ENCODE measurements at regions not wholly inside any gene's neighbourhood (a gene's known extent, or its start where the extent isn't known, plus 50 kb on each side); places are given as distances from the start of the nearest gene placed in this dataset.

DNA sequence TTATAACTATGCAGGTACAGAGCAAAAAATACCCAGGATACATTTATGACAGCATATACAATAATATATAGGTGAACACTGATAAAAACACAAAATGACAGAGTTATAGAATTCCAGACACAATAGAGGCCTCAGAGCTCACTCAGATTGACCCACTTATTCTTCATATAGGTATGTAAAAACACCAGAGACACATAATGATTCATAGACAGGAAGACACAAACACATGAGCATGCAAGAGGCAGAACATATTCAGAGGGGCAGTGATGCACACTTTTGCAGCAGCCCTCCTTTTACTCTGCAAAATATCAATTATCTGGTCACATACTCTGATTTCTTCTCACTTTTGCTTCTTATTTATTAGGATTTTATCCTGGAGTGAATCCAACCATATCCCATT, 633.3 kb upstream of the ACVR2A start:
- no peak for DNase-seq (ENCODE audit: low spot score)
- TF ChIP-seq, protein P1, sequence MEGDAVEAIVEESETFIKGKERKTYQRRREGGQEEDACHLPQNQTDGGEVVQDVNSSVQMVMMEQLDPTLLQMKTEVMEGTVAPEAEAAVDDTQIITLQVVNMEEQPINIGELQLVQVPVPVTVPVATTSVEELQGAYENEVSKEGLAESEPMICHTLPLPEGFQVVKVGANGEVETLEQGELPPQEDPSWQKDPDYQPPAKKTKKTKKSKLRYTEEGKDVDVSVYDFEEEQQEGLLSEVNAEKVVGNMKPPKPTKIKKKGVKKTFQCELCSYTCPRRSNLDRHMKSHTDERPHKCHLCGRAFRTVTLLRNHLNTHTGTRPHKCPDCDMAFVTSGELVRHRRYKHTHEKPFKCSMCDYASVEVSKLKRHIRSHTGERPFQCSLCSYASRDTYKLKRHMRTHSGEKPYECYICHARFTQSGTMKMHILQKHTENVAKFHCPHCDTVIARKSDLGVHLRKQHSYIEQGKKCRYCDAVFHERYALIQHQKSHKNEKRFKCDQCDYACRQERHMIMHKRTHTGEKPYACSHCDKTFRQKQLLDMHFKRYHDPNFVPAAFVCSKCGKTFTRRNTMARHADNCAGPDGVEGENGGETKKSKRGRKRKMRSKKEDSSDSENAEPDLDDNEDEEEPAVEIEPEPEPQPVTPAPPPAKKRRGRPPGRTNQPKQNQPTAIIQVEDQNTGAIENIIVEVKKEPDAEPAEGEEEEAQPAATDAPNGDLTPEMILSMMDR (IDR thresholded peaks at IDR 0.05; ENCODE audit: extremely low read depth, insufficient read depth, missing control alignments), result no peak
- in situ Hi-C loops (cut with MboI; ENCODE audit: low pct_unique_long_range_greater_than_20kb, low sequenced_read_pairs, unreplicated experiment), result no loop called here

DNA sequence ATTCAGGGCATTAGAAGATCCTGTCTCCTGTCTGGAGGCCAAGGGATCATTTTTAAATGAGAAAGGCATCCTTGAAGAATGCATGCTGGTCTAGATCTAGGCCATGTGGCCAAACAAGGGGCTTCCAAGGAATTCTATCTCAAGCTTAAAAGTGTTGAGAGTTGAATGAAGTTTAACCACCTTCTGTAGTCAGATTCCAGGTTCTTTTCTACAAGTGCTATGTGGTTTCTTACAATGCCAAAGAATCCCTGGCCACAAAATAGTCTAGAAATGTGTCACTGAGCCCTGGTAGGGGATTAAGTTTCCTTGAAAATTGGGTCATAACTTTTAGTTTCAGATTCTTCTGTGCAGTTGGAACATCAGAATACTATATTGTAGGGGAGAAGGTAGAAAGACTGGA, 640.7 kb upstream of the ACVR2A start:
- TF ChIP-seq, protein P1 (IDR thresholded peaks at IDR 0.05; ENCODE audit: extremely low read depth, insufficient read depth, missing control alignments), result no peak
- DNase-seq (ENCODE audit: low spot score), result no peak
- in situ Hi-C loops (cut with MboI; ENCODE audit: low pct_unique_long_range_greater_than_20kb, low sequenced_read_pairs, unreplicated experiment), result no loop called here

DNA sequence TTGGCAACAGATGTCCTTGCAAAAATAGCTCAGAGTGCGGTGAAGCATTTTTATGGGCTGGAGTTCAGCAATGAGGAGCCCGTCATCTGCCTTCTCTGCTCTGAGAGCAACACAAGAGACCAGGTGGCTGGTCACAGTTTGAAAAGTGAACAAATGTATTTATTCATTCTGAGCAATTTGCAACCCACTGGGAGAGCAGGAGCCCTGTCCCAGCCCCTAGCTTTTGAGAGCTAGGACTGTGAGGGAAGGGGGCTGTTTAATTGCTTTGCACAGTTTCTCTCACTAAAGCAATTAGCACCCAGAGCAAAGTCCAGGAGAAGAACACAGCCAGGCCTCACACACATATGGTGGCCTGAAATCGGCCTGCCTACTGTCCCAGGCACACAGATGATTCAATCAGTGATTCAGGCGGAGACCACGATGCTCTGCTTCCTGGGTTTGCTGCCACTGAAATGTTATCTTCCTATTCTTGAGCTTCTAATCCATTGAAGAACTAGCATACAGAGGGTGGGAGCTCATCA, 646.1 kb upstream of the ACVR2A start:
- in situ Hi-C loops (cut with MboI; ENCODE audit: low pct_unique_long_range_greater_than_20kb, low sequenced_read_pairs, unreplicated experiment), result no loop called here
- DNase-seq (ENCODE audit: low spot score), result no peak
- TF ChIP-seq, protein P1 (IDR thresholded peaks at IDR 0.05; ENCODE audit: extremely low read depth, insufficient read depth, missing control alignments), result no peak

DNA sequence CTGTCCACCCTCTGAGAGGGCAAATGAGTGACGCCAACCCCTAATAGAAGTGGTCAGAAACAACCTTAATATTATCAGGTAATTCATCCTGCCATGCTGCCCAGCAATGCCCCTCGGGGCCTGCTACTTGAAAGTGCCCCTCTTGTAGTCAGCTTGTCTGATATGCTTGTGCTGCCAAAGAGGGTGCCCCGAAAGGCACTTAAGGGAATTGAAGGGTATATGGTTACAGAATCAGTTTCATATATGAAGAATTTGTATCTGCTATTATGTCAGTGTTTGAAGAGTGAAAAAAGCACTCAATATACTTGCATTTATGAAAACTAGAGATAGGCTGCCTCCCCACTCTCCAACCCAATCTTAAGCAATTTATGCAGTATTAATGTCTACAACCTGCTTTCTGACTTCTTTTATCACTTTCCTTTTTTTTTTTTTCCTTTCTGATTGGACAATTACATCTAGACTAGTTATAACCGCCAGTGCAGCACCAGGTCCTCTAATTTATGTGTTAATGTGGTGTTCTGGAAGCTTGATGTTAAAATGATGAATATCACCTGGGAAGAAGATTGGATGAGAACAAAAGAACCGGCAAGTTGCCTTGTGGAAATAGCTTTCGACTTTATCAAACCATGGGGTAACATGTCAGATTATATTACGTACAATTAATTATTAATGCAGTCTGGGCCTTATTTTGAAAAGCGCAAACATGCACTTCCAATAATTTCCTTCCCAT, 646.9 kb upstream of the ACVR2A start:
- in situ Hi-C loops (cut with MboI; ENCODE audit: low pct_unique_long_range_greater_than_20kb, low sequenced_read_pairs, unreplicated experiment), result no loop called here
- no peak for DNase-seq (ENCODE audit: low spot score)
- TF ChIP-seq, protein P1 (IDR thresholded peaks at IDR 0.05; ENCODE audit: extremely low read depth, insufficient read depth, missing control alignments), result no peak

DNA sequence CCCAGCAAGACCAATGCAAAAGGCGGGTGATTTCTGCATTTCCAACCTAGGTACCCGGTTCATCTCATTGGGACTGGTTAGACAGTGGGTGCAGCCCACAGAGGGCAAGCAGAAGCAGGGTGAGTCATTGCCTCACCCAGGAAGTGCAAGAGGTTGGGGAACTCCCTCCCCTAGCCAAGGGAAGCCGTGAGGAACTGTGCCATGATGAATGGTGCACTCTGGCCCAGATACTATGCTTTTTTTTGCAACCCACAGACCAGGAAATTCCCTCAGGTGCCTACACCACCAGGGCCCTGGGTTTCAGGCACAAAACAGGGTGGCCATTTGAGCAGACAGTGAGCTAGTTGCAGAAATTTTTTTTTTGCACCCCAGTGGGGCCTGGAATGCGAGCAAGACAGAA, 662.6 kb upstream of the ACVR2A start:
- in situ Hi-C loops (cut with MboI; ENCODE audit: low pct_unique_long_range_greater_than_20kb, low sequenced_read_pairs, unreplicated experiment), result no loop called here

DNA sequence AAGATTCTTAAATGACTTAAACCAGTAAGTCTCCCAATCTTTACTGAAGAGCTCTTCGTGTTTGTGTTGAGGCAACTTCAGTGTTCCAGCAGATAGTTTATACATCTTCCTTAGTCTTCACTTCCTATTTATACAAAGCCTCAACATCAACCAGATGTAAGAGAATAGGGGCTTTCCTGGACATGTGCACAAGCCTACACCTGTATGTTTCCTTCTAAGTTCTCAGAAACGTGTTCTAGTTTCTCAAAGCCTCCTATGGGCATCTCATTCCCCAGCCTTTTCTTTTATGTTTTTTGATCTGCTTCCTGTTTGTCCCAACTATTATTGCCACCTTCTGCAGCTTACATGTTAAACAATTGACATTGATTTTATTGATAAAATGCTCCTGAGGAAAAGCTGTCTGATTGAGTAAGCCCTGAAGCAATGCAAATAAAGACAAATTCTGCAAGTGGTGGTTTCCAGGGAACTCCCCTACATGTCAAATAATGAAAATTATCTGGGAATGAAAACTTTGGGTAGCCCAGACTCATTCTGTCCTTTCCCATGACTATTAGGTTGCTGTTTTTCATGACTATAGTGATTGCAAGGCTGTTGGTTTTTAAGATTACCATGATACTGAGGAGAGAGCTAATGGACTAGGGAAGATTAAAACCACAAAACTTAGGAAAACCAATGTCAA, 663.3 kb upstream of the ACVR2A start:
- in situ Hi-C loops (cut with MboI; ENCODE audit: low pct_unique_long_range_greater_than_20kb, low sequenced_read_pairs, unreplicated experiment), result no loop called here
- TF ChIP-seq, protein P1 (IDR thresholded peaks at IDR 0.05; ENCODE audit: extremely low read depth, insufficient read depth, missing control alignments), result no peak
- DNase-seq (ENCODE audit: low spot score), result no peak

More for the DNA sequence above, 662.6 kb upstream of the ACVR2A start:
- no peak for DNase-seq (ENCODE audit: low spot score)
- TF ChIP-seq, protein P1 (IDR thresholded peaks at IDR 0.05; ENCODE audit: extremely low read depth, insufficient read depth, missing control alignments), result no peak

Measured in GM13977 (cell line).